ENCODE measurements at regions not wholly inside any gene's neighbourhood (a gene's known extent, or its start where the extent isn't known, plus 50 kb on each side); places are given as distances from the start of the nearest gene placed in this dataset.

DNA sequence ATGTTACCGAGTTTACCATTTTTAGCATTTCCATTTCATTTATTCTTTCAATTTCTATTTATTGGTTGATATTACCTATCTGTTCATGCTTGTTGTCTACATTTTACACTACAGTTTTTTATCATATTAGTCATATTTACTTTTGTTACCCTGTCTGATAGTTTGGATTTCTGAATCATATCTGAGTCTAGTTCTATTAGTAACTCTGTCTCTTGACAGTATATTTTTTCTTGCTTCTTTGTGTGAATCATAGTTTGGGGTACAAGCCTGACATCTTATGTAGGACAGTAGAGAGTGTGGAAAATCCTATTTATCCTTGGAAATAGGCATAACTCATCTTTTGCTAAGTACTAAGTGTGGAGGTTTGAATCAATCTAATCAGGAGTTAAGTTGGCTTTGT lies 263.9 kb upstream of the SESN3 start:
- TF ChIP-seq, protein P1, sequence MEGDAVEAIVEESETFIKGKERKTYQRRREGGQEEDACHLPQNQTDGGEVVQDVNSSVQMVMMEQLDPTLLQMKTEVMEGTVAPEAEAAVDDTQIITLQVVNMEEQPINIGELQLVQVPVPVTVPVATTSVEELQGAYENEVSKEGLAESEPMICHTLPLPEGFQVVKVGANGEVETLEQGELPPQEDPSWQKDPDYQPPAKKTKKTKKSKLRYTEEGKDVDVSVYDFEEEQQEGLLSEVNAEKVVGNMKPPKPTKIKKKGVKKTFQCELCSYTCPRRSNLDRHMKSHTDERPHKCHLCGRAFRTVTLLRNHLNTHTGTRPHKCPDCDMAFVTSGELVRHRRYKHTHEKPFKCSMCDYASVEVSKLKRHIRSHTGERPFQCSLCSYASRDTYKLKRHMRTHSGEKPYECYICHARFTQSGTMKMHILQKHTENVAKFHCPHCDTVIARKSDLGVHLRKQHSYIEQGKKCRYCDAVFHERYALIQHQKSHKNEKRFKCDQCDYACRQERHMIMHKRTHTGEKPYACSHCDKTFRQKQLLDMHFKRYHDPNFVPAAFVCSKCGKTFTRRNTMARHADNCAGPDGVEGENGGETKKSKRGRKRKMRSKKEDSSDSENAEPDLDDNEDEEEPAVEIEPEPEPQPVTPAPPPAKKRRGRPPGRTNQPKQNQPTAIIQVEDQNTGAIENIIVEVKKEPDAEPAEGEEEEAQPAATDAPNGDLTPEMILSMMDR (IDR thresholded peaks at IDR 0.05 in 8 of 11, conservative IDR thresholded peaks at IDR 0.05 in 3 of 11), result no peak
- no peak for TF ChIP-seq POLR2A (IDR thresholded peaks at IDR 0.05)
- TF ChIP-seq POLR2AphosphoS5 (IDR thresholded peaks at IDR 0.05), result no peak

Measured in spleen (tissue), 7 donors.